ENCODE measurements at regions not wholly inside any gene's neighbourhood (a gene's known extent, or its start where the extent isn't known, plus 50 kb on each side); places are given as distances from the start of the nearest gene placed in this dataset.

DNA sequence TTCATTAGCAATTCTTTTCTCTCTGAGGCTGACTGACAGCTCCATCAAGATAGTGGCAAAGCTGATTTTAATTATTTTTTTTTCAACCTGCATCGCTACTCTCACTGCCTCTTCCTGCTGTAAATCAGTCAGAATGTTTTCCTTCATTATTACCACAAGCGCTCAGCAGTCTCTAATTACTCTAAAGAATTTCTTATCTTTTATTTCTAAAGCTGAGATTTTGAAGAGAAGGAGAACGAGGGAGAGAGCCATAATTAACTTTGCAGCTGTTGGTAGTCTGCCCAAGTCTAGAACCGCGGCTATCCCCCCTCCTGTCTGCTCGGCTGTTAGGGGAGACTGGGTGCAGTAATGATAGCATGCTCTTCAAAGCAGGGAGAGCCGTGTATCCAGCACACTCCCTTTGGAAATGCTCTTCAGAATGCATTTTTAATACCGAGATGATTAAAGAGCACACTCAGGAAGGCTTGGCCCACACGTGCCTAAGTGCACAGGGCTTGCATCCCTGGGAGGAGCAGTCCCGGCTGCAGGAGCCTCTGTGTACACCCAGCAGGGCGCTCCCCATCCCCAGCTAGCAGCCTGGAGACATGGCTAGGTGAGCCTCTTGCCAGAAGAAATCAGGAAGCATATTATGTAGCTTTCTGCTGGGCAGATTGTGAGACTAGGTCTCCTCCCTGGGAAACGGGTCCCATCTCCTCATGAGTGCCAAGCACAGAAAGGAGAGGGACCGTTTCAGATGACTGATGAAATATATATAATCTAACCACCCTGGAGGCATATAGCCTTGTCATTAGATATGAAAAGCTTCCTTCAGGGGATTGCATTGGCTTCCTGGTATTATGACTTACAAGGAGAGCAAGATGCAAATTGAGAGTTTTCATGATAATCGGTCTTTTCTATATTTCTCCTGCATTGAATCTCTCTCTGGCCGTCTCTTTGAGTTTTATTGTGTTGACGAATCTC lies 555.2 kb downstream of the CMPK2 start:
- no peak overlapping the region for H3K4me3 ChIP-seq (ENCODE audit: low read depth in 2 of 2, low read length in 2 of 2)
- H3K27me3 ChIP-seq (ENCODE audit: control insufficient read depth, insufficient read depth, low read length): no peaks in the 10 kb centered on the region
- H3K9me3 ChIP-seq (ENCODE audit: control insufficient read depth, insufficient read depth, low read depth, low read length): no peaks in the 10 kb centered on the region
- no peak for DNase-seq (ENCODE audit: low read depth, low spot score)
- TF ChIP-seq, protein P1, sequence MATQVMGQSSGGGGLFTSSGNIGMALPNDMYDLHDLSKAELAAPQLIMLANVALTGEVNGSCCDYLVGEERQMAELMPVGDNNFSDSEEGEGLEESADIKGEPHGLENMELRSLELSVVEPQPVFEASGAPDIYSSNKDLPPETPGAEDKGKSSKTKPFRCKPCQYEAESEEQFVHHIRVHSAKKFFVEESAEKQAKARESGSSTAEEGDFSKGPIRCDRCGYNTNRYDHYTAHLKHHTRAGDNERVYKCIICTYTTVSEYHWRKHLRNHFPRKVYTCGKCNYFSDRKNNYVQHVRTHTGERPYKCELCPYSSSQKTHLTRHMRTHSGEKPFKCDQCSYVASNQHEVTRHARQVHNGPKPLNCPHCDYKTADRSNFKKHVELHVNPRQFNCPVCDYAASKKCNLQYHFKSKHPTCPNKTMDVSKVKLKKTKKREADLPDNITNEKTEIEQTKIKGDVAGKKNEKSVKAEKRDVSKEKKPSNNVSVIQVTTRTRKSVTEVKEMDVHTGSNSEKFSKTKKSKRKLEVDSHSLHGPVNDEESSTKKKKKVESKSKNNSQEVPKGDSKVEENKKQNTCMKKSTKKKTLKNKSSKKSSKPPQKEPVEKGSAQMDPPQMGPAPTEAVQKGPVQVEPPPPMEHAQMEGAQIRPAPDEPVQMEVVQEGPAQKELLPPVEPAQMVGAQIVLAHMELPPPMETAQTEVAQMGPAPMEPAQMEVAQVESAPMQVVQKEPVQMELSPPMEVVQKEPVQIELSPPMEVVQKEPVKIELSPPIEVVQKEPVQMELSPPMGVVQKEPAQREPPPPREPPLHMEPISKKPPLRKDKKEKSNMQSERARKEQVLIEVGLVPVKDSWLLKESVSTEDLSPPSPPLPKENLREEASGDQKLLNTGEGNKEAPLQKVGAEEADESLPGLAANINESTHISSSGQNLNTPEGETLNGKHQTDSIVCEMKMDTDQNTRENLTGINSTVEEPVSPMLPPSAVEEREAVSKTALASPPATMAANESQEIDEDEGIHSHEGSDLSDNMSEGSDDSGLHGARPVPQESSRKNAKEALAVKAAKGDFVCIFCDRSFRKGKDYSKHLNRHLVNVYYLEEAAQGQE (IDR thresholded peaks at IDR 0.05; ENCODE audit: insufficient read depth in 1 of 2, low read depth in 2 of 2, low read length in 1 of 2): no peak
- no peak for TF ChIP-seq TCF7L2 (IDR thresholded peaks at IDR 0.05; ENCODE audit: low read depth, low read length)
- no peaks in the 10 kb centered on the region for H3K36me3 ChIP-seq (ENCODE audit: control insufficient read depth, insufficient read depth, low read length)
- no peak for ATAC-seq
- no TSS peak for BruUV-seq (replicated peaks)
- in situ Hi-C loops (cut with HindIII; ENCODE audit: low pct_unique_long_range_greater_than_20kb, low sequenced_read_pairs) (no loop called here), intact Hi-C loops (cut with micrococcal nuclease; ENCODE audit: unreplicated experiment) (no loop called here)
- POLR2A ChIA-PET: no interaction called here
- CTCF ChIA-PET: no interaction called here
- H3K4me1 ChIP-seq (ENCODE audit: control insufficient read depth, insufficient read depth, low read length): no peaks in the 10 kb centered on the region
- no peak overlapping the region for H3K27ac ChIP-seq (ENCODE audit: low read length)

DNA sequence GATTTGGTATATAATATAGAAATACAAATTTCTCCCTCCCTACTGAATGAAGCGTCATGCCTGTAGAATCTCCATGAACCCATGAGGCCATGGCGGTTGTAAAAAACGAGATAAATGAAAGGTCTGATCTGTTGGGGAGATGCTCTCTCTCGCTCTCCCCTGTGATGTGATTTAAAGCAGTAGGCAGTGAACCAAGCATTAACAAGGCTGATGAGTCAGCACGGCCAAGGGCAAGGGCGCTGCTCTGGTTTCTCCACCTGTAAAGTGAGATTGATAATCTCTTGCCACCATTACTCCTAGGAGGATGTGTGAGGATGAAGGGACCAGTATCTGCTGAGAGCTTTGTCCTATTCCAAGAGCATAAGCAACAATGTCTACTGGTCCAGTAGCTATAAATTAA lies 553.3 kb downstream of the CMPK2 start:
- H3K36me3 ChIP-seq (ENCODE audit: control insufficient read depth, insufficient read depth, low read length): no peaks in the 10 kb centered on the region
- H3K9me3 ChIP-seq (ENCODE audit: control insufficient read depth, insufficient read depth, low read depth, low read length): no peaks in the 10 kb centered on the region
- CTCF ChIA-PET: no interaction called here
- no peaks in the 10 kb centered on the region for H3K27me3 ChIP-seq (ENCODE audit: control insufficient read depth, insufficient read depth, low read length)
- TF ChIP-seq, protein P2, sequence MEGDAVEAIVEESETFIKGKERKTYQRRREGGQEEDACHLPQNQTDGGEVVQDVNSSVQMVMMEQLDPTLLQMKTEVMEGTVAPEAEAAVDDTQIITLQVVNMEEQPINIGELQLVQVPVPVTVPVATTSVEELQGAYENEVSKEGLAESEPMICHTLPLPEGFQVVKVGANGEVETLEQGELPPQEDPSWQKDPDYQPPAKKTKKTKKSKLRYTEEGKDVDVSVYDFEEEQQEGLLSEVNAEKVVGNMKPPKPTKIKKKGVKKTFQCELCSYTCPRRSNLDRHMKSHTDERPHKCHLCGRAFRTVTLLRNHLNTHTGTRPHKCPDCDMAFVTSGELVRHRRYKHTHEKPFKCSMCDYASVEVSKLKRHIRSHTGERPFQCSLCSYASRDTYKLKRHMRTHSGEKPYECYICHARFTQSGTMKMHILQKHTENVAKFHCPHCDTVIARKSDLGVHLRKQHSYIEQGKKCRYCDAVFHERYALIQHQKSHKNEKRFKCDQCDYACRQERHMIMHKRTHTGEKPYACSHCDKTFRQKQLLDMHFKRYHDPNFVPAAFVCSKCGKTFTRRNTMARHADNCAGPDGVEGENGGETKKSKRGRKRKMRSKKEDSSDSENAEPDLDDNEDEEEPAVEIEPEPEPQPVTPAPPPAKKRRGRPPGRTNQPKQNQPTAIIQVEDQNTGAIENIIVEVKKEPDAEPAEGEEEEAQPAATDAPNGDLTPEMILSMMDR (IDR thresholded peaks at IDR 0.05): no peak
- TF ChIP-seq SIN3A (IDR thresholded peaks at IDR 0.05; ENCODE audit: borderline replicate concordance, insufficient read depth, low read depth, low read length) (no peak), POLR2AphosphoS5 (IDR thresholded peaks at IDR 0.05; ENCODE audit: low read depth, low read length) (no peak), TCF7L2 (IDR thresholded peaks at IDR 0.05; ENCODE audit: low read depth, low read length) (no peak)
- TF ChIP-seq, protein P1 (IDR thresholded peaks at IDR 0.05; ENCODE audit: insufficient read depth in 1 of 2, low read depth in 2 of 2, low read length in 1 of 2): no peak
- DNase-seq (ENCODE audit: low read depth, low spot score) (no peak), ATAC-seq (no peak)
- BruUV-seq (replicated peaks): no TSS peak
- POLR2A ChIA-PET: no interaction called here
- in situ Hi-C loops (cut with HindIII; ENCODE audit: low pct_unique_long_range_greater_than_20kb, low sequenced_read_pairs) (no loop called here), intact Hi-C loops (cut with micrococcal nuclease; ENCODE audit: unreplicated experiment) (no loop called here)
- no peak overlapping the region for H3K27ac ChIP-seq (ENCODE audit: low read length)
- no peak overlapping the region for H3K4me3 ChIP-seq (ENCODE audit: low read depth in 2 of 2, low read length in 2 of 2)
- no peaks in the 10 kb centered on the region for H3K4me1 ChIP-seq (ENCODE audit: control insufficient read depth, insufficient read depth, low read length)
